Cerebellar nuclear complex (tissue), 1 donor: ENCODE measurements at regions not wholly inside any gene's neighbourhood (a gene's known extent, or its start where the extent isn't known, plus 50 kb on each side); places are given as distances from the start of the nearest gene placed in this dataset.

Experiments
- DNase-seq, 2 experiments: peaks; one replicate each; lab custom pipeline; 2025; lab: John Stamatoyannopoulos, UW

DNA sequence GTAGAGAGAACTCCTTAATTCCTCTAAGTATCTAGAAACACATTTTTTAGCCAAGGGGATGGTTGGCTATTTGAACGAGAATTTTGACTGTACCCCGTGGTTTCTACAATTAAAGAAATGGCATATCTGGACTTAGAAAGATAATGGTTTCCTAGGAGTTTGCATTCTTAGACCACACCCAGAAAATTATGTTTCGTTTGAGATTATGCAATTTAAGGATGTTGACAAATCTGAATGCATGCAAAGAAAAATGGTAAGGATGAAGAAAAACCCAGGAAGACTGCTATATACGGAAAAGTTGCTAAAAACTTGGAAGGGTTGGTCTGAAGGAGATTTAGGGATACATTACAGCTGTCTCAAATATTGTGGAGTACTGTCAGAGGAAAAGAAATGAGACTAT, 538.5 kb upstream of the WWC1 start:
- DNase-seq, result no peak

DNA sequence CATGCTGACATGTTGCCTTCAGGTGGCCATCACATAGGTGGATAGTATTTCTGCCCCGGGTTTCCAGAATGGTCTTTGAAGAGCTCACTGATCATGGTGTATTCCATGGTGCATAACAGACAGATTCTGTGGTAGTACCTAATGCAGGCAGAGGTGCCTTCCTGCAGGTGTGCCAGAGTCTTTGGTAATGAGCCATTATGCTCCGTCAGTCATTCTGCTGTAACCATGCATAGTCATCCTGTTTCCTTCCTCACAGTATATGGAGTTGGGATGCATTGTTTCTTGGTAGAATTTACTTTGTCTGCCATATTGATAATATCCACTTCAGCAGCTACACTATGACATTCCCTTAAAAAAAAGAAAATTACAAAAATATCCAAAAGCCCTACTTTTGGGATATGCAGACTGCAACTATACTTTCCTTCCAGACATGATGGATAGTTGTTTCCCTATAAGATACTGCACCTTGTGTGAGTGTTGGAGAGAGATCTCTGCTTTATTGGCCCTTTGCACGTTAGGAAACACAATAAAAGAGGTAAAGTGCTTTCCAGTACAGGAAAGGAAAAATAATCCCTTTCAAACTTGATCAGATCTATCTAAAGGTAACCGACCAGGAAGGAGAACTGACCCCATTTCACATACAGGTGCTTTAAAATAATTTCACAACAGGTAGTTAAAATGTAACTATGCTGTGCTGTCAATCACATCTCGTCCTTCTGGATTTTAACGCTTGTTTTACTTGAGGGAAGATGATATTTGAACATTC, 537.5 kb upstream of the WWC1 start:
- no peak for DNase-seq

GRCh38 chr5:167754501-167755021, 536.9 kb upstream of the WWC1 start:
- DNase-seq, result peak in 1 of 2 experiments; percentile 10

GRCh38 chr5:167755420-167755819, 536.0 kb upstream of the WWC1 start:
- no peak for DNase-seq

GRCh38 chr5:167759057-167759821, 532.2 kb upstream of the WWC1 start:
- no peak for DNase-seq

- DNase-seq, result no peak
These were observed 527.7 kb upstream of the WWC1 start for GRCh38 chr5:167763772-167764171.

GRCh38 chr5:167764641-167765289, 526.7 kb upstream of the WWC1 start:
- no peak for DNase-seq

DNA sequence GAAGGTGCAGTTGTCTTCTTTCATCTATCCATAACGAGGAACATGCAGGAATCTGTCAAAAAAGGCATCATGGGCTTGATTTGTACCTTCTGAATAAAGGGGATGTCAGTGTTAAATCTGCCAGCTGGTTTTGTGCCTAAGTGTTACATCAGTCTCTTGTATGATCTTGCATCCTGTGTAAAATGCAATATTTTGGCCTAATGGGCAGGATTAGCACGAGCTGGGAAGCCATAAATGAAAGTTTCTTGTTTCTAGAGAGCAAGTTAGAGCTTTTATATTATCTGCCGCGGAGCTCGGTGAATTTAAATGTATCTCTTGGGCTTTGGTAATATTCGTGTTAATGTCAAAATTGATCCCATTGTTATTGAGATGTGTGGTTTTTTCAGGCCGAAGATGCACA, 526.1 kb upstream of the WWC1 start:
- DNase-seq, result no peak

GRCh38 chr5:167766957-167767356, 524.5 kb upstream of the WWC1 start:
- no peak for DNase-seq

DNA sequence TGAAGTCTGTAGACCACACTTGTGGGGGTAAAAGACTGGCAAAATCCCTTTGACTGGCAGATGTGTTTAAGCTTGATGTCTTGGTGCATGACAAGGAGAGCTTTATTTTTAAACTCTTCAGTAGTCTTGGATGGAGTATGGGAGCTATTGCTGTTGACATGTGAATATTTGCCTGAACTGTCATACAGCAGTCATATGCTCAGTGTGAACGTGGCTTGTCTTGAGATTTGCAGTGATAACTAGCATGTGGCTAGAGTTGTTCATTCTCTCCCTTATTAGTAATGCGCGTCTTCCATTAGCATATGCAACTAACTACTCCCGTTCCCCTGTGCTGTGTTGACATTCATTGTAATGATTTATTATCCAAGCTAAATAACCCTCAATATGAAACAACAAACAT, 523.6 kb upstream of the WWC1 start:
- DNase-seq, result no peak

DNA sequence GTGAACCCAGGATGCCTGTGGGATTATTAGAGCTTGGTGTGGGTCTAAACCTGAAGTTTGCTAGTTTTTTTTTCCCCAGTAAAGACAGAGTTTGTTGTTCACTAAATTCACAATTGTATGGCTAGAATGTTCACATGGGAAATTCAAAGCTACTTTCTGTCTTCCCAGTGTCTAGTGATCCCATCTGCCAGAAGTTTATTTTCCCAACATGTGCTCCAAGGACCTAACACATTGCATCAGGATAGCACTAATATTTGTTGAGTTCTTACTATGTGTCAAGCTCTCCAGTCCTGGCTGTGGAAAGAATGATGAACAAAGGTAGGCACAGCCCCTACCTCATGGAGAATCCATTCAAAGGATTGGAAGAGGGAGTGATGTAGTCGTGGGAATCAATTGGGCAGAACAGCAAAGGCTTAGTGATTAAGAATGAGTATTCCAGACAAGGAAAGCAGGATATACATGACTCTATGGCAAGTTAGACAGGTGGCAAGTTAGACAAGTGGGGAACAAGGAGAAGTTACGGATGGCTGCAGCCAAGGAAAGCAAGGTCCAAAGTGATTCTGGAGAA, 521.5 kb upstream of the WWC1 start:
- no peak for DNase-seq

- DNase-seq, result no peak
These were observed 521.0 kb upstream of the WWC1 start for GRCh38 chr5:167770461-167770860.

DNA sequence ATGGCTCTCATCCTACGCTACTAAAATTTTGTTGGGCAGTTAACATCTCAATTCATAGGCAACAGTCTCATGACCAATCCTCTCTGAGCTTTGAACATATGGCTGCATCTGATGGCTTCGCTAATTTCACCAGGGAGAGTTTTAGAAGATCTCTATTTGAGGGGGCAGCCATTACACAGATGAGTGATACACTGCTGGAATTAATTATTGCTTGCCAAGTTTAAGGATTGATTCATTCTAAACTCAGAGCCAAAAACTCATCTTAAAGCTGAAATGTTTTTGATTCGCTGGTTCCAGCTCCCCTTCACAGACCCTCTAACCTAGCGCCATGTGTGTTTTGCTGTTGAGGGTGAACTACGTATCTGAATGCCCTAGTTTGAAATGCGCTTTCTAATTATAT, 519.9 kb upstream of the WWC1 start:
- no peak for DNase-seq

- no peak for DNase-seq
These were observed 517.7 kb upstream of the WWC1 start for GRCh38 chr5:167773668-167774301.

DNA sequence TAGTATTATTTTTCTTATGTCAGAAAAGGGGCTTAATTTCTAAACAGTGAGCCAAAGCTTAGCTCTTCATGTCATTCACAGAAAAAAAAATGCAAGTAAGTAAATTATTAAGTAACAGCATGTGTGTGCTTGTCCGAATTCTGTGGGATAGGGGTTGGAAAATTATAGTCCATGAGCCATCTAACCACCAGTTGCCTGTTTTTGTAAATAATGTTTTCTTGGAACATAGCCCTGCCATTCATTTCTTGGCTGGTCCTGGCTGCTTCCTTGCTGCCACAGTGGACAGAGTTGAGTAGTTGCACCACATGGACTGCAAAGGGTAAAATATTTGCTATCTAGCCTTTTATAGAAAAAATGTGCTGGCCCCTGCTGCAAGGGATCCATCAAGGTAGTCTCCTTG, 513.7 kb upstream of the WWC1 start:
- no peak for DNase-seq

- no peak for DNase-seq
These were observed 513.2 kb upstream of the WWC1 start for GRCh38 chr5:167778228-167778627.

GRCh38 chr5:167779644-167780043, 511.8 kb upstream of the WWC1 start:
- DNase-seq, result no peak

- DNase-seq, result no peak
These were observed 511.3 kb upstream of the WWC1 start for GRCh38 chr5:167780177-167780576.

GRCh38 chr5:167783145-167783817, 508.2 kb upstream of the WWC1 start:
- DNase-seq, result no peak

- no peak for DNase-seq
These were observed 506.3 kb upstream of the WWC1 start for GRCh38 chr5:167785106-167785505.

- DNase-seq, result no peak
These were observed 505.5 kb upstream of the WWC1 start for GRCh38 chr5:167785901-167786300.
